HCT116 (cell line): ENCODE measurements at regions not wholly inside any gene's neighbourhood (a gene's known extent, or its start where the extent isn't known, plus 50 kb on each side); places are given as distances from the start of the nearest gene placed in this dataset.

Experiments
- ATAC-seq: fragments of 200-7000 bp; cut with Tn5 transposase; 2 replicates; pipeline ENCODE4 v1.9.1; 2020; ENCODE audit warnings: mild to moderate bottlenecking, moderate library complexity
- BruUV-seq: library from RNA; stranded (reverse); fragments of 400-500 nt; replicated peaks from 2 replicates; lab custom pipeline; 2021; lab: Mats Ljungman, UMichigan
- CTCF ChIA-PET: fragments of 300-600 bp; sonication (Branson Sonifier 250); formaldehyde crosslinking; loops from one replicate; lab custom pipeline; 2021; ENCODE audit warnings: antibody characterized with exemption; lab: Charles Lee
- POLR2A ChIA-PET: fragments of 300-600, 350-600 bp; sonication (Branson Sonifier 250); formaldehyde crosslinking; loops from one replicate; lab custom pipeline; 2021; ENCODE audit warnings: antibody characterized with exemption; lab: Charles Lee
- RAD21 ChIA-PET, 2 experiments: fragments of 300-600 bp; sonication (Branson Sonifier 250); formaldehyde crosslinking; loops; one replicate each; lab custom pipeline; 2023; ENCODE audit warnings: low total read pairs in 2 of 2; ENCODE audit not compliant: uncharacterized antibody in 2 of 2, unreplicated experiment in 2 of 2, low non-redundant PET in 1 of 2; lab: Charles Lee
- DNase-seq: peaks from one replicate; pipeline ENCODE4 v3.0.0-alpha.2; 2010; ENCODE audit warnings: low read depth, low spot score
- H2AFZ ChIP-seq: fragments of 200-600 bp; shearing (Covaris generic), sonication (generic); 2 replicates; pipeline ENCODE4 v1.6.1; 2017; ENCODE audit warnings: low read depth, mixed run types, mixed read lengths, antibody characterized with exemption, low read length; ENCODE audit not compliant: poor library complexity, severe bottlenecking
- H3K27ac ChIP-seq: 2 replicates; pipeline ENCODE4 v1.5.1; 2012; ENCODE audit warnings: low read depth, low read length
- H3K27me3 ChIP-seq: fragments of 200-600 bp; sonication (generic); 2 replicates; pipeline ENCODE4 v1.6.1; 2016; ENCODE audit warnings: mixed run types, low read length, mixed read lengths; ENCODE audit not compliant: insufficient read depth
- H3K36me3 ChIP-seq, 2 experiments: fragments of 200-500 bp in 1 of 2; fragments of 200-600 bp in 1 of 2; sonication (Bioruptor generic) in 1 of 2; sonication (generic) in 1 of 2; 2 replicates each; pipeline versions ENCODE4 v1.5.1 to v1.6.1; 2014 to 2016; ENCODE audit warnings: low read length in 2 of 2, inconsistent platforms in 1 of 2, mixed read lengths in 1 of 2, mixed run types in 1 of 2; ENCODE audit not compliant: insufficient read depth in 2 of 2, control insufficient read depth in 1 of 2
- H3K4me1 ChIP-seq, 2 experiments: fragments of 200-600 bp in 1 of 2; sonication (generic) in 1 of 2; 2 replicates each; pipeline versions ENCODE4 v1.5.1 to v1.6.1; 2012 to 2017; ENCODE audit warnings: low read length in 2 of 2, inconsistent platforms in 1 of 2, mild to moderate bottlenecking in 1 of 2, mixed read lengths in 1 of 2, mixed run types in 1 of 2, moderate library complexity in 1 of 2; ENCODE audit not compliant: insufficient read depth in 2 of 2, control insufficient read depth in 1 of 2
- H3K4me2 ChIP-seq: fragments of 200-600 bp; sonication (generic); 2 replicates; pipeline ENCODE4 v1.6.1; 2017; ENCODE audit warnings: mixed run types, low read length, mixed read lengths
- H3K4me3 ChIP-seq, 2 experiments: fragments of 200-600 bp in 1 of 2; sonication (generic) in 1 of 2; replicated peaks in 1 of 2; 2 replicates each; pipeline ENCODE4 v1.5.1; 2011 to 2016; ENCODE audit warnings: low read length in 2 of 2, control low read depth in 1 of 2, low read depth in 1 of 2, mild to moderate bottlenecking in 1 of 2, mixed read lengths in 1 of 2, mixed run types in 1 of 2
- H3K79me2 ChIP-seq: fragments of 200-600 bp; sonication (generic); 2 replicates; pipeline ENCODE4 v1.6.1; 2017; ENCODE audit warnings: mild to moderate bottlenecking, mixed run types, low read length, moderate library complexity, mixed read lengths; ENCODE audit not compliant: insufficient read depth
- H3K9ac ChIP-seq: fragments of 200-600 bp; sonication (generic); 2 replicates; pipeline ENCODE4 v1.6.1; 2016; ENCODE audit warnings: low read length, mixed read lengths
- H3K9me2 ChIP-seq: fragments of 200-600 bp; sonication (generic), shearing (Covaris generic); 2 replicates; pipeline ENCODE4 v1.6.1; 2017; ENCODE audit warnings: mixed run types, mild to moderate bottlenecking, moderate library complexity; ENCODE audit not compliant: insufficient read depth
- H3K9me3 ChIP-seq, 2 experiments: fragments of 200-500 bp in 1 of 2; fragments of 200-600 bp in 1 of 2; sonication (Bioruptor generic) in 1 of 2; sonication (generic) in 1 of 2; 2 replicates each; pipeline ENCODE4 v1.6.1; 2014 to 2017; ENCODE audit warnings: low read length in 2 of 2, mixed read lengths in 2 of 2, inconsistent platforms in 1 of 2, low read depth in 1 of 2, mild to moderate bottlenecking in 1 of 2, mixed run types in 1 of 2, moderate library complexity in 1 of 2; ENCODE audit not compliant: control insufficient read depth in 1 of 2, insufficient read depth in 1 of 2
- H4K20me1 ChIP-seq: fragments of 200-600 bp; sonication (generic), shearing (Covaris generic); 2 replicates; pipeline ENCODE4 v1.6.1; 2017; ENCODE audit warnings: mixed run types, mild to moderate bottlenecking, moderate library complexity; ENCODE audit not compliant: insufficient read depth
- ATF3 ChIP-seq: IDR thresholded peaks from 2 replicates; pipeline ENCODE4 v1.6.1; 2012
- EZH2phosphoT487 ChIP-seq: fragments of 200-600 bp; IDR thresholded peaks from 2 replicates; pipeline ENCODE4 v1.6.1; 2018; ENCODE audit warnings: antibody characterized with exemption, borderline replicate concordance
- FOSL1 ChIP-seq: IDR thresholded peaks from 2 replicates; pipeline ENCODE4 v1.6.1; 2012; ENCODE audit warnings: low read depth
- JUND ChIP-seq: IDR thresholded peaks from 2 replicates; pipeline ENCODE4 v1.6.1; 2012
- RAD21 ChIP-seq: IDR thresholded peaks from 2 replicates; pipeline ENCODE4 v1.6.1; 2012; ENCODE audit warnings: low read depth, mild to moderate bottlenecking
- SIN3A ChIP-seq: IDR thresholded peaks from 2 replicates; pipeline ENCODE4 v1.6.1; 2012; ENCODE audit warnings: low read depth
- ZNF274 ChIP-seq: fragments of 200-500 bp; sonication (Bioruptor generic); IDR thresholded peaks from 2 replicates; pipeline ENCODE4 v1.6.1; 2014; ENCODE audit warnings: mild to moderate bottlenecking, low read depth, low read length, inconsistent platforms
- intact Hi-C: fragments of 100-400 bp; cut with micrococcal nuclease; formaldehyde crosslinking; loops from 2 replicates; pipeline ENCODE4 v1.10.0; 2022
- TF ChIP-seq, protein P1 (sequence below): IDR thresholded peaks from 2 replicates; pipeline ENCODE4 v1.6.1; 2012; ENCODE audit warnings: low read depth

- Histone ChIP-seq H3K27me3 (no peaks in the 10 kb centered on the region), H3K27ac (no peak overlapping the region), H3K4me3 (no peak overlapping the region), H3K9ac (no peak overlapping the region), H2AFZ (no peak overlapping the region), H3K9me2 (no peaks in the 10 kb centered on the region), H4K20me1 (no peaks in the 10 kb centered on the region), H3K79me2 (no peaks in the 10 kb centered on the region), H3K9me3 (no peaks in the 10 kb centered on the region), H3K36me3 (no peaks in the 10 kb centered on the region), H3K4me1 (no peaks in the 10 kb centered on the region), H3K4me2 (no peak overlapping the region)
- no TSS peak for BruUV-seq
- ChIA-PET POLR2A (no interaction called here), RAD21 (no interaction called here), CTCF (no interaction called here)
- intact Hi-C loops: no loop called here
- no peak for ATAC-seq
- DNase-seq: no peak
- no peak for TF ChIP-seq EZH2phosphoT487
- TF ChIP-seq ZNF274: no peak
- no peak for TF ChIP-seq JUND
- no peak for TF ChIP-seq FOSL1
- TF ChIP-seq, protein P1, sequence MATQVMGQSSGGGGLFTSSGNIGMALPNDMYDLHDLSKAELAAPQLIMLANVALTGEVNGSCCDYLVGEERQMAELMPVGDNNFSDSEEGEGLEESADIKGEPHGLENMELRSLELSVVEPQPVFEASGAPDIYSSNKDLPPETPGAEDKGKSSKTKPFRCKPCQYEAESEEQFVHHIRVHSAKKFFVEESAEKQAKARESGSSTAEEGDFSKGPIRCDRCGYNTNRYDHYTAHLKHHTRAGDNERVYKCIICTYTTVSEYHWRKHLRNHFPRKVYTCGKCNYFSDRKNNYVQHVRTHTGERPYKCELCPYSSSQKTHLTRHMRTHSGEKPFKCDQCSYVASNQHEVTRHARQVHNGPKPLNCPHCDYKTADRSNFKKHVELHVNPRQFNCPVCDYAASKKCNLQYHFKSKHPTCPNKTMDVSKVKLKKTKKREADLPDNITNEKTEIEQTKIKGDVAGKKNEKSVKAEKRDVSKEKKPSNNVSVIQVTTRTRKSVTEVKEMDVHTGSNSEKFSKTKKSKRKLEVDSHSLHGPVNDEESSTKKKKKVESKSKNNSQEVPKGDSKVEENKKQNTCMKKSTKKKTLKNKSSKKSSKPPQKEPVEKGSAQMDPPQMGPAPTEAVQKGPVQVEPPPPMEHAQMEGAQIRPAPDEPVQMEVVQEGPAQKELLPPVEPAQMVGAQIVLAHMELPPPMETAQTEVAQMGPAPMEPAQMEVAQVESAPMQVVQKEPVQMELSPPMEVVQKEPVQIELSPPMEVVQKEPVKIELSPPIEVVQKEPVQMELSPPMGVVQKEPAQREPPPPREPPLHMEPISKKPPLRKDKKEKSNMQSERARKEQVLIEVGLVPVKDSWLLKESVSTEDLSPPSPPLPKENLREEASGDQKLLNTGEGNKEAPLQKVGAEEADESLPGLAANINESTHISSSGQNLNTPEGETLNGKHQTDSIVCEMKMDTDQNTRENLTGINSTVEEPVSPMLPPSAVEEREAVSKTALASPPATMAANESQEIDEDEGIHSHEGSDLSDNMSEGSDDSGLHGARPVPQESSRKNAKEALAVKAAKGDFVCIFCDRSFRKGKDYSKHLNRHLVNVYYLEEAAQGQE: peak; percentile 12; the same call in 1 of the 2 replicates
- TF ChIP-seq ATF3: no peak
- no peak for TF ChIP-seq RAD21
- TF ChIP-seq SIN3A: no peak
Measured at GRCh38 chr14:97517566-97518234, 720.5 kb downstream of the VRK1 start.
